GM13976 (cell line): ENCODE measurements at regions not wholly inside any gene's neighbourhood (a gene's known extent, or its start where the extent isn't known, plus 50 kb on each side); places are given as distances from the start of the nearest gene placed in this dataset.

Experiments
- DNase-seq: peaks from one replicate; pipeline ENCODE4 v3.0.0; 2012; ENCODE audit warnings: low spot score
- in situ Hi-C: fragments of 300-500 bp; cut with MboI; formaldehyde crosslinking; loops from one replicate; pipeline ENCODE4 v1.12.0; 2022; ENCODE audit warnings: low sequenced_read_pairs, mixed read lengths, inconsistent platforms; ENCODE audit not compliant: unreplicated experiment
- TF ChIP-seq, protein P1 (sequence below): IDR thresholded peaks from 2 replicates; pipeline ENCODE4 v1.5.1; 2012; ENCODE audit warnings: borderline replicate concordance, mild to moderate bottlenecking; ENCODE audit not compliant: insufficient read depth; ENCODE audit errors: extremely low read depth, missing control alignments, control extremely low read depth

DNA sequence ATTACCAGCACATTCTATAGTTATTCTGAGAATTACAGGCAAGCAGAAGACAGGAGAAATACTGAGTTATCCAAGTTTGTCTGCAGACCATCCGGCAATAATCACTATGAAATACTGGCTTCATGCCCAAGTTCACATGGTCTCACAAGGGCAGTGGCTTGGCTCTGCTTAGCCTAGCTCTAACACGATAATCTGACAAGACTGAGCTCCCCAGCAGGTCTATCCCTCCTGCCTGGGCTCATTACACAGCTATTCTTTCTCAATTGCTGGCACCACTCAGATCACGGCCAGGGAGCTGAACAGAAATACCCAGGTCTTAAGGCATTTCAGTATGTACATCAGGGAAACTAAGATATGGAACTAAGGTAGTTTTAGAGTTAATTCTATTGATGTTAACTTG lies 361.6 kb upstream of the PCDH20 start:
- TF ChIP-seq, protein P1, sequence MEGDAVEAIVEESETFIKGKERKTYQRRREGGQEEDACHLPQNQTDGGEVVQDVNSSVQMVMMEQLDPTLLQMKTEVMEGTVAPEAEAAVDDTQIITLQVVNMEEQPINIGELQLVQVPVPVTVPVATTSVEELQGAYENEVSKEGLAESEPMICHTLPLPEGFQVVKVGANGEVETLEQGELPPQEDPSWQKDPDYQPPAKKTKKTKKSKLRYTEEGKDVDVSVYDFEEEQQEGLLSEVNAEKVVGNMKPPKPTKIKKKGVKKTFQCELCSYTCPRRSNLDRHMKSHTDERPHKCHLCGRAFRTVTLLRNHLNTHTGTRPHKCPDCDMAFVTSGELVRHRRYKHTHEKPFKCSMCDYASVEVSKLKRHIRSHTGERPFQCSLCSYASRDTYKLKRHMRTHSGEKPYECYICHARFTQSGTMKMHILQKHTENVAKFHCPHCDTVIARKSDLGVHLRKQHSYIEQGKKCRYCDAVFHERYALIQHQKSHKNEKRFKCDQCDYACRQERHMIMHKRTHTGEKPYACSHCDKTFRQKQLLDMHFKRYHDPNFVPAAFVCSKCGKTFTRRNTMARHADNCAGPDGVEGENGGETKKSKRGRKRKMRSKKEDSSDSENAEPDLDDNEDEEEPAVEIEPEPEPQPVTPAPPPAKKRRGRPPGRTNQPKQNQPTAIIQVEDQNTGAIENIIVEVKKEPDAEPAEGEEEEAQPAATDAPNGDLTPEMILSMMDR, result no peak
- in situ Hi-C loops, result no loop called here
- DNase-seq, result no peak

DNA sequence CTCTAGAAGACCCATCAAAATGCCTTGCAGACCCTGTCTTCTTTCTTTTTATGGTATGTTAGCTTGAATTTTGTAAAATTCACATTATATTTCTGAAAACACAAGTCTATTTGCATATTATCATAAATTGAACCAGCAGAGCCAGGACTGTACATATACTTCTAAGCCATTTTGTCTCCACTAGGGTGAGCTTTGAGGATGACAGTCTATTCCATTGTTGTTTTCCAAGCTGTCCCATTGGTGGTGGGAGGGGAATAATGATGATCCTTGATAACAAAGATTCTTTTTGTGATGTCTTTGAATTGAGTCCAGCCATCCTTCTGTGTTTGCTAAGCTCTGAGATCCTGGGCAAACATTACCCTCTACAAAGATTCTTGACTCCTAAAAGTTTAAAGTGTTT lies 359.3 kb upstream of the PCDH20 start:
- no peak for DNase-seq
- in situ Hi-C loops, result no loop called here
- TF ChIP-seq, protein P1, result no peak

DNA sequence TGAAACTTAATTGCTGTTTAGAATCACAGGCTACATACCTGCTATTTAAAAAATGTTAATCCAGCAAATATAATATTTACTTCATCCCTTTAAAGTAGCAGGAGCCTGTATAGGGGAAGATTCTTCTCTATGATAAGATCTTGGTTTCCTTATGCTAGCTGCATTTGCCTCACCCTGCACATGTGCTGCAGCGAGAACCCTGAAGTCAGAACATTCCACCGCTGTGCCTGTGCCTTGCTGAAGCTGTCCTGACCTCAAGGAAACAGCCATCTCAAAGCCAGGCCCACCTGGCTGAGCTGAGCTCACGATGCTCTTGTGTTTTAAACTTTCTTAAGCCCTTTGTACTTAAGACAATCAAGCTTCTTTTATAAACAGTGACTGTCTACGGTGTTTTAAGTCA lies 355.0 kb upstream of the PCDH20 start:
- in situ Hi-C loops, result no loop called here
- TF ChIP-seq, protein P1, result no peak
- no peak for DNase-seq

DNA sequence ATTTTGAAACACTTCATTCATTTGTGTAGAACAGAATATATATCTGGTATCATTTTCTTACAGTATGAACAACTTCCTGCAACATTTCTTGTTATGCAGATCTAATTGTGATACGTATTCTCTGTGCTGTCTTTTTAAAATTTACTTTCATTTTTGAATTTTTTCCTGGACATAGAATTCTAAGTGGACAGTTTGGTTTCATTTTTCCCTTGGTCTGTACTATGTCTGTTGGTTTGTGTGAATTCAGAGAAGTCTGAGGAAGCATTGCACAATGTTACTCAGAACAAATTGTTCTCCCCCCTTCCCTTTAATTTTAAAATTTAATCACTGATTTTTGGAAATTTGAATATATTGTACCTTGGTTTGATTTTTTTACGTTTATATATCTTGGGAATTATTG lies 352.5 kb upstream of the PCDH20 start:
- TF ChIP-seq, protein P1, result no peak
- DNase-seq, result no peak
- in situ Hi-C loops, result no loop called here

DNA sequence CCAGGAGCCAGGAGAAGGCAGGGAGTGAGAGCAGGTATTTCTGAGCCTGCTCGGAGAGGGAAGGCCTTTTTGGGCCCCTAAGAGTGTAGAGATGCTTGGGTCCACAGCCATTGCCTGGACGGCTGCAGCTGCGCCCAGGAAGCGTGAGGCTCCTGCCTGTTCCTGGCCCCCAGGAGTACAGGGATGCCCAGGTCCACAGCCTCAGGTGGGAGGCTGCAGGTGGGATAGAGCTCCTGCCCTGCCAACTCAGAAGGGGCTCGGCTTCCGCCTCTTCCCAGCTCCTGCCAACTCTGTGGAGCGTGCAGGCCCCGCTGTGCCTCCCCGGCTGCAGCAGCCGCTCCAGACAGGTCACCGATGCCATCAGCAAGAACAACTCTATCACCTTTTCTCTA lies 351.0 kb upstream of the PCDH20 start:
- in situ Hi-C loops, result no loop called here
- TF ChIP-seq, protein P1, result no peak
- DNase-seq, result no peak

DNA sequence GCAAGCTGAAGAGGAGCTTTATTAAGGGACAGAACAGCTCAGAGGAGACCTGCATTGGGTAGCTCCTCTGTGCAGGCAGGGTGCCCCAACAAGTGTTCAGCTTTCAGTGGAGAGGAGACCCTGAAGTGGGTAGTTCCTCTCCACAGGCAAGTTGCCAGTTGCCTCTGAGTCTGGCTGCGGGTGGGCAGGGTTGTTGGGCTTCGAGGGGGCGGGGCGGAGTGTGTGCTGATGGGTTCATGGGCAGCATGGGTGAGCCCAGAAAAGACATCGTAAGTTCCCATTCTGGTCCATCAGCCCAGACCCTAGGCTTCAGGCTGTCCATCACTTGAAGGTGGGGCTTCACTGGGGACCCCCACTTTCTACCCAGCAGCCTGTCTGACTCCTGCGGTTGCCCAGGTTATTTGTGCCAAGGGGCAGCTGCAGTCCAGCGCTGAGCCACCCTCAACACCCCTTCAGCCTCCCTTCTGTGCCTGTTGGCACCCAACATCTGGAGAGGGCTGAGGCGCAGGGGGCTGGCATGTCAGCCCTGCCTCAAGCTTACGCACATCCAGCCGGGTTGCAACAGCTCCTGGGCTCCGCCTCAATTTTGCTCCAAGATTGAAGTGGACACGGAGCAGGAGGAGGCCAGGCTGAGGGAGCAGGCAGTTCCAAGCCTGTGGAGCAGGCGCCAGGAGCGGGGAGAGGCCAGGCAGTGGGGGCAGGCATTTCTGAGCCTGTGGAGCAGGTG lies 350.5 kb upstream of the PCDH20 start:
- TF ChIP-seq, protein P1, result no peak
- DNase-seq, result no peak
- in situ Hi-C loops, result no loop called here

DNA sequence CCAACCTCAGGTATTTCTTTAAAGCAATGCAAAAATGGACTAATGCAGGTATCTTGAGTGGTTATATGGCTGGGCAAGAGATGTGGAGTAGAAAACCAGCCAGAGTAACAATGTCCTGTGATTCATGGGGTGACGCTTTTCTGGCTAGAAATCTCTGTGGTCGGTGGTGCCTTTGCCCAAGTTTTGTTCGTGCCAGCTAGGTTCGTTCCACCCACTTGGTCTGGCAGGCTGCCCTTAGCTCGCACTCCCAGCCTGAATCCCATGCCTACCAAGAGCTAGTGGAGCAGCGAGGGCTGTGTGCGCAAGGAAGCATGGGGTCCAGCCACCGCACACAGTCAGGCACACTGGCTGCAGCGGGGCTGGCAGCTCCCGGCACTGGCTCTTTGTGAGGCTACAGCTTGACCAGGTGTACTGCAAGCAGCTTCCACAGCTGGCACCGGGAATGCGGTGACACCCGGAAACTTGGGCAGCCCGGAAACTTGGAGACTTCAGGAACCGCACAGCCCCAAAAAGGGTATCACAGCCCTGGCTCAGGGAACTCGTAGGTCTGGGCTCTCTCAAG lies 349.6 kb upstream of the PCDH20 start:
- in situ Hi-C loops, result no loop called here
- TF ChIP-seq, protein P1, result no peak
- DNase-seq, result no peak
